RWPE2 (cell line): ENCODE measurements at regions not wholly inside any gene's neighbourhood (a gene's known extent, or its start where the extent isn't known, plus 50 kb on each side); places are given as distances from the start of the nearest gene placed in this dataset.

Experiments
- ATAC-seq: fragments of 200-7000 bp; cut with Tn5 transposase; 3 replicates; pipeline ENCODE4 v1.9.1; 2021; ENCODE audit warnings: low read depth
- DNase-seq: peaks from one replicate; pipeline ENCODE4 v3.0.0-alpha.2; 2020; ENCODE audit warnings: low spot score
- H3K27ac ChIP-seq: fragments of 450-650 bp; 2 replicates; pipeline ENCODE4 v1.5.1; 2017; ENCODE audit warnings: mild to moderate bottlenecking; ENCODE audit not compliant: poor library complexity, severe bottlenecking
- H3K27me3 ChIP-seq: fragments of 250-450 bp; sonication (Bioruptor Pico); 2 replicates; pipeline ENCODE4 v1.5.1; 2021; ENCODE audit warnings: mild to moderate bottlenecking, moderate library complexity; ENCODE audit not compliant: insufficient read depth, poor library complexity, severe bottlenecking
- H3K36me3 ChIP-seq: fragments of 250-450 bp; sonication (Bioruptor Pico); 2 replicates; pipeline ENCODE4 v1.5.1; 2020; ENCODE audit warnings: low read depth, mild to moderate bottlenecking, moderate library complexity
- H3K4me1 ChIP-seq: fragments of 250-450 bp; sonication (Bioruptor Pico); 2 replicates; pipeline ENCODE4 v1.5.1; 2021; ENCODE audit warnings: mild to moderate bottlenecking, moderate library complexity; ENCODE audit not compliant: insufficient read depth, poor library complexity, severe bottlenecking
- H3K4me3 ChIP-seq: fragments of 250-450 bp; sonication (Bioruptor Pico); 2 replicates; pipeline ENCODE4 v1.5.1; 2021; ENCODE audit warnings: mild to moderate bottlenecking, moderate library complexity; ENCODE audit not compliant: severe bottlenecking
- H3K9me3 ChIP-seq: fragments of 250-450 bp; sonication (Bioruptor Pico); 2 replicates; pipeline ENCODE4 v1.5.1; 2021; ENCODE audit warnings: mild to moderate bottlenecking, moderate library complexity; ENCODE audit not compliant: severe bottlenecking
- CTCF ChIP-seq: fragments of 450-650 bp; IDR thresholded peaks from one replicate; pipeline ENCODE4 v1.5.1; 2017; ENCODE audit warnings: mild to moderate bottlenecking, moderate library complexity; ENCODE audit not compliant: poor library complexity, severe bottlenecking

- Histone ChIP-seq H3K4me1 (no peaks in the 10 kb centered on the region), H3K27me3 (no peaks in the 10 kb centered on the region), H3K27ac (no peak overlapping the region), H3K9me3 (no peaks in the 10 kb centered on the region), H3K4me3 (no peak overlapping the region), H3K36me3 (no peaks in the 10 kb centered on the region)
- TF ChIP-seq CTCF = no peak
- DNase-seq = no peak
- no peak for ATAC-seq
Observed at GRCh38 chr7:118615-119391, 73.6 kb upstream of the FAM20C start.

- no peak for DNase-seq
- H3K27me3 ChIP-seq = no peaks in the 10 kb centered on the region
- H3K27ac ChIP-seq = no peak overlapping the region
- no peaks in the 10 kb centered on the region for H3K4me1 ChIP-seq
- no peak for ATAC-seq
- H3K36me3 ChIP-seq = no peaks in the 10 kb centered on the region
- H3K9me3 ChIP-seq = no peaks in the 10 kb centered on the region
- TF ChIP-seq CTCF = no peak
- no peak overlapping the region for H3K4me3 ChIP-seq
Observed at GRCh38 chr7:119392-120163, 72.8 kb upstream of the FAM20C start.

GRCh38 chr7:120164-120991, 72.0 kb upstream of the FAM20C start:
- Histone ChIP-seq H3K4me3 (no peak overlapping the region), H3K36me3 (no peaks in the 10 kb centered on the region), H3K9me3 (no peaks in the 10 kb centered on the region), H3K27me3 (no peaks in the 10 kb centered on the region), H3K27ac (no peak overlapping the region), H3K4me1 (no peaks in the 10 kb centered on the region)
- no peak for DNase-seq
- ATAC-seq = no peak
- TF ChIP-seq CTCF = no peak

- no peak for TF ChIP-seq CTCF
- Histone ChIP-seq H3K27ac (no peak overlapping the region), H3K4me1 (no peaks in the 10 kb centered on the region), H3K27me3 (no peaks in the 10 kb centered on the region), H3K4me3 (no peak overlapping the region), H3K9me3 (no peaks in the 10 kb centered on the region), H3K36me3 (no peaks in the 10 kb centered on the region)
- DNase-seq (no peak), ATAC-seq (no peak)
Observed at GRCh38 chr7:121002-121785, 71.2 kb upstream of the FAM20C start.
